Adrenal gland (tissue), 5 donors: ENCODE measurements at regions not wholly inside any gene's neighbourhood (a gene's known extent, or its start where the extent isn't known, plus 50 kb on each side); places are given as distances from the start of the nearest gene placed in this dataset.

Experiments used
- POLR2A ChIP-seq, 2 donors: fragments of 450-650 bp; IDR thresholded peaks; one replicate each; pipeline ENCODE4 v1.6.1; 2017; ENCODE audit warnings: antibody characterized with exemption in 2 of 2, mild to moderate bottlenecking in 2 of 2, moderate library complexity in 1 of 2
- TF ChIP-seq, protein P1 (sequence below), 6 experiments: fragments of 450-650 bp in 4 of 6; fragments of 200-600 bp in 2 of 6; sonication (generic) in 1 of 6; IDR thresholded peaks; 1 replicate in 5 of 6; 2 replicates in 1 of 6; pipeline versions ENCODE4 v1.5.1 to v1.8.0; 2016 to 2021; ENCODE audit warnings: antibody characterized with exemption in 6 of 6, mild to moderate bottlenecking in 2 of 6, moderate library complexity in 1 of 6
- donor health status: DM: no; HTN: no; CAD: no.

DNA sequence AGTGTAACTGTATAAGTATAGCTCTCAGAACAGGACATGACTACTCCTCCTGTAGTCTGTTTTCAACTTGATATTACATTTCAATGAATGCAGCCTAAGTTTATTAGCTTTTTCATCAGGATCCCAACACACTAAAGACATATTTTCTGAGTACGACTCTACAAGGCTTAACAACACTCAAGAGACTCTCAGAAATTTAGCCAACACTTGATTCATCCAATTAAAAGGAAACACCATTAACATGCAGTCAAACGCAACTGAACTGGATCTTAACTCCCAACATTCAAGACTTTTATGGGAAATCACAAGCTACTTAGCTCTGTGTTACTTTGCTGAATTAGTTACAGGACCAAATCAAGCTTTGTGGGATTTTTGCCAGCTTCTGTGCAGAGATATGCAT, 65.2 kb upstream of the SGIP1 start:
- TF ChIP-seq, protein P1, sequence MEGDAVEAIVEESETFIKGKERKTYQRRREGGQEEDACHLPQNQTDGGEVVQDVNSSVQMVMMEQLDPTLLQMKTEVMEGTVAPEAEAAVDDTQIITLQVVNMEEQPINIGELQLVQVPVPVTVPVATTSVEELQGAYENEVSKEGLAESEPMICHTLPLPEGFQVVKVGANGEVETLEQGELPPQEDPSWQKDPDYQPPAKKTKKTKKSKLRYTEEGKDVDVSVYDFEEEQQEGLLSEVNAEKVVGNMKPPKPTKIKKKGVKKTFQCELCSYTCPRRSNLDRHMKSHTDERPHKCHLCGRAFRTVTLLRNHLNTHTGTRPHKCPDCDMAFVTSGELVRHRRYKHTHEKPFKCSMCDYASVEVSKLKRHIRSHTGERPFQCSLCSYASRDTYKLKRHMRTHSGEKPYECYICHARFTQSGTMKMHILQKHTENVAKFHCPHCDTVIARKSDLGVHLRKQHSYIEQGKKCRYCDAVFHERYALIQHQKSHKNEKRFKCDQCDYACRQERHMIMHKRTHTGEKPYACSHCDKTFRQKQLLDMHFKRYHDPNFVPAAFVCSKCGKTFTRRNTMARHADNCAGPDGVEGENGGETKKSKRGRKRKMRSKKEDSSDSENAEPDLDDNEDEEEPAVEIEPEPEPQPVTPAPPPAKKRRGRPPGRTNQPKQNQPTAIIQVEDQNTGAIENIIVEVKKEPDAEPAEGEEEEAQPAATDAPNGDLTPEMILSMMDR (IDR thresholded peaks at IDR 0.05) = no peak
- TF ChIP-seq POLR2A (IDR thresholded peaks at IDR 0.05) = no peak
